ENCODE measurements at regions not wholly inside any gene's neighbourhood (a gene's known extent, or its start where the extent isn't known, plus 50 kb on each side); places are given as distances from the start of the nearest gene placed in this dataset.

DNA sequence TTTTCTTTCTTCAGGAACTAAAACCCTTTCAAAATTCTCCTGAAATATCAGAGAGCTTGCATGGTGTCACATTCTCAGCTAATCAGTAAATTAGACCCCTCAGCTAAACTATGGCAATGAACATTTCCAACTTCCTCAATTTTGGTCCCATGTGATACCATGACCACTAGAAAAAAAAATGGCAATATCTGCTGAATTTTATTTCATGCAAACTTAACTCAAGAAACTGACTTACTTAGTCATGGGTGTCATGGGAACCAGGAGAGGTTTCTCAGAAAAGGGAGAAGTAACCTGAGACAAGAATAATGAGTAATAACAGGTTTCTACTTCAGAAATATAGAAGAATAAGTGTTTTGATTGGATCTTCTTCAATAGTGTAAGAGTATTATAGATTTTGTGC, 784.6 kb upstream of the ALCAM start:
- Histone ChIP-seq H3K4me2 (ENCODE audit: insufficient read depth in 1 of 2, low read depth in 2 of 2, low read length in 2 of 2) (no peak overlapping the region), H2AFZ (ENCODE audit: low read length) (no peak overlapping the region), H3K23me2 (ENCODE audit: low read depth, low read length) (no peaks in the 10 kb centered on the region), H2BK5ac (ENCODE audit: low read depth, low read length) (no peak overlapping the region), H3K9ac (replicated peaks in 1 of 4; ENCODE audit: extremely low read depth in 1 of 4, low read depth in 3 of 4, low read length in 3 of 4) (no peak overlapping the region), H3K4ac (replicated peaks; ENCODE audit: insufficient read length, low read depth, low read length) (no peak overlapping the region), H3K56ac (replicated peaks; ENCODE audit: insufficient read length, low read depth, low read length) (no peak overlapping the region), H3K4me1 (replicated peaks in 1 of 4; ENCODE audit: control insufficient read depth in 3 of 4, insufficient read depth in 4 of 4, low read length in 3 of 4) (no peaks in the 10 kb centered on the region), H3K79me2 (ENCODE audit: control insufficient read depth in 1 of 2, insufficient read depth in 2 of 2, low read length in 2 of 2) (no peaks in the 10 kb centered on the region), H4K5ac (ENCODE audit: insufficient read length, low read depth, low read length) (no peak overlapping the region), H3K4me3 (ENCODE audit: extremely low read depth in 1 of 4, insufficient read depth in 2 of 4, low read depth in 3 of 4, low read length in 4 of 4) (no peak overlapping the region), H2AK5ac (ENCODE audit: low read depth, low read length) (no peak overlapping the region), H3K27me3 (replicated peaks in 1 of 4; ENCODE audit: control insufficient read depth in 3 of 4, extremely low read depth in 1 of 4, insufficient read depth in 3 of 4, low read length in 3 of 4) (no peaks in the 10 kb centered on the region), H2BK15ac (ENCODE audit: low read length) (no peak overlapping the region), H3K27ac (ENCODE audit: low read depth, low read length) (no peak overlapping the region), H2BK120ac (replicated peaks; ENCODE audit: low read depth, low read length) (no peak overlapping the region), H4K20me1 (replicated peaks in 1 of 2; ENCODE audit: control insufficient read depth in 1 of 2, insufficient read depth in 2 of 2, low read length in 2 of 2) (no peaks in the 10 kb centered on the region), H3K36me3 (ENCODE audit: control insufficient read depth in 2 of 4, insufficient read depth in 4 of 4, low read length in 3 of 4) (peaks cover 0 to 4% (median 0%) of the 10 kb centered on the region in 4 experiments; a peak in 2 of 8 replicates), H4K91ac (replicated peaks; ENCODE audit: insufficient read length, low read length) (no peak overlapping the region), H3K23ac (ENCODE audit: insufficient read length) (no peak overlapping the region), H2BK20ac (ENCODE audit: low read length) (no peak overlapping the region), H3K14ac (ENCODE audit: insufficient read length) (no peak overlapping the region), H3K18ac (ENCODE audit: extremely low read depth, low read length) (no peak overlapping the region), H4K8ac (ENCODE audit: extremely low read depth, insufficient read depth, low read length) (no peak overlapping the region), H3K79me1 (ENCODE audit: low read depth, low read length) (no peaks in the 10 kb centered on the region), H2BK12ac (ENCODE audit: low read depth, low read length) (no peak overlapping the region), H3K9me3 (ENCODE audit: insufficient read depth in 2 of 2, low read depth in 1 of 2, low read length in 1 of 2) (peaks cover 21 to 25% of the 10 kb centered on the region in 2 experiments)
- POLR2A ChIA-PET (ENCODE audit: partially characterized antibody) = no interaction called here
- CTCF ChIA-PET (ENCODE audit: partially characterized antibody) = interaction anchor here (1.2 to 1.4 kb wide), 2 partner anchors 15 to 18 kb away, joined by 3 to 4 read pairs; no protein-coding TSS in a partner anchor
- FAIRE-seq = no peak
- TF ChIP-seq RBBP5 (IDR thresholded peaks at IDR 0.05; ENCODE audit: borderline replicate concordance, low read depth, low read length) (no peak), SIRT6 (IDR thresholded peaks at IDR 0.05; ENCODE audit: low read length) (no peak), PHF8 (conservative IDR thresholded peaks at IDR 0.05; ENCODE audit: low read depth, low read length) (no peak), POLR2AphosphoS5 (IDR thresholded peaks at IDR 0.05; ENCODE audit: low read depth, low read length) (no peak), GABPA (IDR thresholded peaks at IDR 0.05; ENCODE audit: borderline replicate concordance, insufficient read depth, low read length) (no peak), SIN3A (conservative IDR thresholded peaks at IDR 0.05 in 1 of 2, IDR thresholded peaks at IDR 0.05 in 1 of 2; ENCODE audit: low read depth in 1 of 2, low read length in 2 of 2) (no peak), SP1 (IDR thresholded peaks at IDR 0.05; ENCODE audit: low read depth, low read length) (no peak), HDAC6 (IDR thresholded peaks at IDR 0.05; ENCODE audit: low read depth, low read length) (no peak), CREB1 (IDR thresholded peaks at IDR 0.05) (no peak)
- TF ChIP-seq, protein P1, sequence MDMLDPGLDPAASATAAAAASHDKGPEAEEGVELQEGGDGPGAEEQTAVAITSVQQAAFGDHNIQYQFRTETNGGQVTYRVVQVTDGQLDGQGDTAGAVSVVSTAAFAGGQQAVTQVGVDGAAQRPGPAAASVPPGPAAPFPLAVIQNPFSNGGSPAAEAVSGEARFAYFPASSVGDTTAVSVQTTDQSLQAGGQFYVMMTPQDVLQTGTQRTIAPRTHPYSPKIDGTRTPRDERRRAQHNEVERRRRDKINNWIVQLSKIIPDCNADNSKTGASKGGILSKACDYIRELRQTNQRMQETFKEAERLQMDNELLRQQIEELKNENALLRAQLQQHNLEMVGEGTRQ (IDR thresholded peaks at IDR 0.05; ENCODE audit: low read length) = no peak
- TF ChIP-seq, protein P2, sequence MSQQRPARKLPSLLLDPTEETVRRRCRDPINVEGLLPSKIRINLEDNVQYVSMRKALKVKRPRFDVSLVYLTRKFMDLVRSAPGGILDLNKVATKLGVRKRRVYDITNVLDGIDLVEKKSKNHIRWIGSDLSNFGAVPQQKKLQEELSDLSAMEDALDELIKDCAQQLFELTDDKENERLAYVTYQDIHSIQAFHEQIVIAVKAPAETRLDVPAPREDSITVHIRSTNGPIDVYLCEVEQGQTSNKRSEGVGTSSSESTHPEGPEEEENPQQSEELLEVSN (IDR thresholded peaks at IDR 0.05) = no peak
- TF ChIP-seq, protein P3, sequence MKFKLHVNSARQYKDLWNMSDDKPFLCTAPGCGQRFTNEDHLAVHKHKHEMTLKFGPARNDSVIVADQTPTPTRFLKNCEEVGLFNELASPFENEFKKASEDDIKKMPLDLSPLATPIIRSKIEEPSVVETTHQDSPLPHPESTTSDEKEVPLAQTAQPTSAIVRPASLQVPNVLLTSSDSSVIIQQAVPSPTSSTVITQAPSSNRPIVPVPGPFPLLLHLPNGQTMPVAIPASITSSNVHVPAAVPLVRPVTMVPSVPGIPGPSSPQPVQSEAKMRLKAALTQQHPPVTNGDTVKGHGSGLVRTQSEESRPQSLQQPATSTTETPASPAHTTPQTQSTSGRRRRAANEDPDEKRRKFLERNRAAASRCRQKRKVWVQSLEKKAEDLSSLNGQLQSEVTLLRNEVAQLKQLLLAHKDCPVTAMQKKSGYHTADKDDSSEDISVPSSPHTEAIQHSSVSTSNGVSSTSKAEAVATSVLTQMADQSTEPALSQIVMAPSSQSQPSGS (IDR thresholded peaks at IDR 0.05; ENCODE audit: low read length) = no peak
- no peak for DNase-seq (ENCODE audit: low read depth in 1 of 2, low spot score in 2 of 2)
